ENCODE measurements at regions not wholly inside any gene's neighbourhood (a gene's known extent, or its start where the extent isn't known, plus 50 kb on each side); places are given as distances from the start of the nearest gene placed in this dataset.
"Not testable (repeated sequence)": the region's sequence is repeated elsewhere in the genome, so short reads cannot be mapped to it uniquely, and the experiment has no call there.

GRCh38 chr3:20716425-20716824, 530.4 kb upstream of the SGO1 start:
- DNase-seq, result not testable (repeated sequence)

- DNase-seq, result no peak
Measured at GRCh38 chr3:20701641-20702040, 515.6 kb upstream of the SGO1 start.

GRCh38 chr3:20700714-20701113, 514.7 kb upstream of the SGO1 start:
- no peak for DNase-seq

GRCh38 chr3:20698896-20699295, 512.9 kb upstream of the SGO1 start:
- DNase-seq, result no peak

- no peak for DNase-seq
Measured at GRCh38 chr3:20696388-20697150, 510.6 kb upstream of the SGO1 start.

GRCh38 chr3:20692675-20693074, 506.7 kb upstream of the SGO1 start:
- no peak for DNase-seq

GRCh38 chr3:20683910-20684309, 497.9 kb upstream of the SGO1 start:
- DNase-seq, result peak; percentile 72

GRCh38 chr3:20682573-20682972, 496.6 kb upstream of the SGO1 start:
- DNase-seq, result peak; percentile 61

- DNase-seq, result no peak
Measured at GRCh38 chr3:20680990-20681628, 495.1 kb upstream of the SGO1 start.

- DNase-seq, result no peak
Measured at GRCh38 chr3:20673866-20674265, 487.9 kb upstream of the SGO1 start.

GRCh38 chr3:20669675-20670074, 483.7 kb upstream of the SGO1 start:
- DNase-seq, result no peak

GRCh38 chr3:20669184-20669583, 483.2 kb upstream of the SGO1 start:
- peak; percentile 27 for DNase-seq

- DNase-seq, result peak; percentile 11
Measured at GRCh38 chr3:20668411-20668810, 482.4 kb upstream of the SGO1 start.

- no peak for DNase-seq
Measured at GRCh38 chr3:20666091-20666490, 480.1 kb upstream of the SGO1 start.

- DNase-seq, result no peak
Measured at GRCh38 chr3:20658491-20658890, 472.5 kb upstream of the SGO1 start.

- no peak for DNase-seq
Measured at GRCh38 chr3:20657560-20657959, 471.6 kb upstream of the SGO1 start.

GRCh38 chr3:20652231-20652986, 466.4 kb upstream of the SGO1 start:
- DNase-seq, result no peak

- DNase-seq, result peak; percentile 73
Measured at GRCh38 chr3:20648921-20649381, 462.9 kb upstream of the SGO1 start.

GRCh38 chr3:20648294-20648693, 462.3 kb upstream of the SGO1 start:
- DNase-seq, result peak; percentile 94

GRCh38 chr3:20646425-20646824, 460.4 kb upstream of the SGO1 start:
- no peak for DNase-seq

- peak; percentile 27 for DNase-seq
Measured at GRCh38 chr3:20645340-20645739, 459.3 kb upstream of the SGO1 start.

GRCh38 chr3:20637729-20638128, 451.7 kb upstream of the SGO1 start:
- DNase-seq, result peak; percentile 66

GRCh38 chr3:20622304-20622703, 436.3 kb upstream of the SGO1 start:
- peak; percentile 68 for DNase-seq

Data from fibroblast of skin of back (primary cell).